Hepatocyte (in vitro differentiated cells): ENCODE measurements at regions not wholly inside any gene's neighbourhood (a gene's known extent, or its start where the extent isn't known, plus 50 kb on each side); places are given as distances from the start of the nearest gene placed in this dataset.

Experiments
- DNase-seq: peaks from one replicate; pipeline ENCODE4 v3.0.0-alpha.2; 2016; ENCODE audit warnings: low spot score
- H2AFZ ChIP-seq: fragments of 200-600 bp; sonication (generic); 2 replicates; pipeline ENCODE4 v1.6.0; 2016; ENCODE audit warnings: antibody characterized with exemption, mild to moderate bottlenecking
- H3K27ac ChIP-seq: fragments of 200-600 bp; sonication (generic); 2 replicates; pipeline ENCODE4 v1.5.1; 2016; ENCODE audit warnings: mild to moderate bottlenecking
- H3K27me3 ChIP-seq: fragments of 200-600 bp; sonication (generic); 2 replicates; pipeline ENCODE4 v1.6.1; 2016
- H3K36me3 ChIP-seq: fragments of 200-600 bp; sonication (generic); replicated peaks from 2 replicates; pipeline ENCODE4 v1.5.1; 2016; ENCODE audit warnings: low read depth; ENCODE audit not compliant: insufficient read depth
- H3K4me1 ChIP-seq: fragments of 200-600 bp; sonication (generic); 2 replicates; pipeline ENCODE4 v1.5.1; 2016; ENCODE audit warnings: mild to moderate bottlenecking, moderate library complexity; ENCODE audit not compliant: insufficient read depth
- H3K4me2 ChIP-seq: fragments of 200-600 bp; sonication (generic); 2 replicates; pipeline ENCODE4 v1.6.0; 2016
- H3K4me3 ChIP-seq: fragments of 200-600 bp; sonication (generic); 2 replicates; pipeline ENCODE4 v1.5.1; 2016; ENCODE audit warnings: mild to moderate bottlenecking
- H3K79me2 ChIP-seq: fragments of 200-600 bp; sonication (generic); 2 replicates; pipeline ENCODE4 v1.6.0; 2017; ENCODE audit warnings: mild to moderate bottlenecking
- H3K9me2 ChIP-seq: fragments of 200-600 bp; sonication (generic); replicated peaks from 2 replicates; pipeline ENCODE4 v1.6.0; 2017; ENCODE audit warnings: mild to moderate bottlenecking; ENCODE audit not compliant: insufficient read depth
- H3K9me3 ChIP-seq: fragments of 200-600 bp; sonication (generic); 2 replicates; pipeline ENCODE4 v1.5.1; 2016; ENCODE audit warnings: low read depth, mild to moderate bottlenecking
- H4K20me1 ChIP-seq: fragments of 200-600 bp; sonication (generic); 2 replicates; pipeline ENCODE4 v1.6.0; 2016; ENCODE audit warnings: mild to moderate bottlenecking; ENCODE audit not compliant: insufficient read depth, poor library complexity, severe bottlenecking
- EZH2 ChIP-seq: fragments of 200-600 bp; sonication (generic); IDR thresholded peaks from 2 replicates; pipeline ENCODE4 v1.6.1; 2016; ENCODE audit warnings: antibody characterized with exemption, mild to moderate bottlenecking, borderline replicate concordance
- EZH2phosphoT487 ChIP-seq: fragments of 200-600 bp; sonication (generic); IDR thresholded peaks from one replicate; pipeline ENCODE4 v1.6.1; 2018; ENCODE audit warnings: antibody characterized with exemption, mild to moderate bottlenecking, low read depth, moderate library complexity; ENCODE audit not compliant: unreplicated experiment, severe bottlenecking
- WGBS: methylation state at CpG from one replicate; pipeline ENCODE4 v1.1.6; 2016; ENCODE audit warnings: low lambda C conversion rate; ENCODE audit errors: missing lambda C conversion rate; 5-methylcytosine and 5-hydroxymethylcytosine counted together
- TF ChIP-seq, protein P1 (sequence below): fragments of 200-600 bp; sonication (generic); IDR thresholded peaks from 2 replicates; pipeline ENCODE4 v1.5.1; 2016; ENCODE audit warnings: antibody characterized with exemption, mild to moderate bottlenecking; ENCODE audit not compliant: poor library complexity

- H3K4me2 ChIP-seq, result no peak overlapping the region
- H3K27ac ChIP-seq, result no peak overlapping the region
- no peaks in the 10 kb centered on the region for H3K79me2 ChIP-seq
- DNase-seq, result no peak
- H2AFZ ChIP-seq, result no peak overlapping the region
- H3K36me3 ChIP-seq, result no peaks in the 10 kb centered on the region
- no peaks in the 10 kb centered on the region for H3K27me3 ChIP-seq
- TF ChIP-seq EZH2phosphoT487 (no peak), EZH2 (no peak)
- TF ChIP-seq, protein P1, sequence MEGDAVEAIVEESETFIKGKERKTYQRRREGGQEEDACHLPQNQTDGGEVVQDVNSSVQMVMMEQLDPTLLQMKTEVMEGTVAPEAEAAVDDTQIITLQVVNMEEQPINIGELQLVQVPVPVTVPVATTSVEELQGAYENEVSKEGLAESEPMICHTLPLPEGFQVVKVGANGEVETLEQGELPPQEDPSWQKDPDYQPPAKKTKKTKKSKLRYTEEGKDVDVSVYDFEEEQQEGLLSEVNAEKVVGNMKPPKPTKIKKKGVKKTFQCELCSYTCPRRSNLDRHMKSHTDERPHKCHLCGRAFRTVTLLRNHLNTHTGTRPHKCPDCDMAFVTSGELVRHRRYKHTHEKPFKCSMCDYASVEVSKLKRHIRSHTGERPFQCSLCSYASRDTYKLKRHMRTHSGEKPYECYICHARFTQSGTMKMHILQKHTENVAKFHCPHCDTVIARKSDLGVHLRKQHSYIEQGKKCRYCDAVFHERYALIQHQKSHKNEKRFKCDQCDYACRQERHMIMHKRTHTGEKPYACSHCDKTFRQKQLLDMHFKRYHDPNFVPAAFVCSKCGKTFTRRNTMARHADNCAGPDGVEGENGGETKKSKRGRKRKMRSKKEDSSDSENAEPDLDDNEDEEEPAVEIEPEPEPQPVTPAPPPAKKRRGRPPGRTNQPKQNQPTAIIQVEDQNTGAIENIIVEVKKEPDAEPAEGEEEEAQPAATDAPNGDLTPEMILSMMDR, result no peak
- no peaks in the 10 kb centered on the region for H4K20me1 ChIP-seq
- no peaks in the 10 kb centered on the region for H3K9me3 ChIP-seq
- WGBS, result 98% methylated on average over 3 of the region's 3 CpGs
- H3K9me2 ChIP-seq, result no peaks in the 10 kb centered on the region
- H3K4me3 ChIP-seq, result no peak overlapping the region
- H3K4me1 ChIP-seq, result peaks cover 11% of the 10 kb centered on the region
Measured at GRCh38 chr6:109238396-109238795, 143.1 kb downstream of the CEP57L1 start.

DNA sequence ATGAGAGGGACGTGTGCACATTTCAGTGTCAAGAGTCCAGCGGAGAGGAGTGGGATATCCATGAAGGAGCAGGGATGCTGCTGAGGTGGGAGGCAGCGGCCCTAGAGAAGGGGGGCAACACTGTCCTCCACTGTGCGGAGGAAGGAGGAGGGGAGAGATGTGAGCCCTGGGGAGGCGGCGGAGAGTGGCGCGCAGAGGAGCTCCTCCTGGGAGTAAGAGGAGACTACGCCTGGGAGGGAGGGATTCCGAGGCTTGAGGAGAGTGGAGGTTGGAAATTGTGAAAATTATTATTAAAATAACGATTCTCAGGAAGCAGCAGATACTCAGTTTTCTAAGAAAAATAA, 142.7 kb downstream of the CEP57L1 start:
- H2AFZ ChIP-seq, result no peak overlapping the region

DNA sequence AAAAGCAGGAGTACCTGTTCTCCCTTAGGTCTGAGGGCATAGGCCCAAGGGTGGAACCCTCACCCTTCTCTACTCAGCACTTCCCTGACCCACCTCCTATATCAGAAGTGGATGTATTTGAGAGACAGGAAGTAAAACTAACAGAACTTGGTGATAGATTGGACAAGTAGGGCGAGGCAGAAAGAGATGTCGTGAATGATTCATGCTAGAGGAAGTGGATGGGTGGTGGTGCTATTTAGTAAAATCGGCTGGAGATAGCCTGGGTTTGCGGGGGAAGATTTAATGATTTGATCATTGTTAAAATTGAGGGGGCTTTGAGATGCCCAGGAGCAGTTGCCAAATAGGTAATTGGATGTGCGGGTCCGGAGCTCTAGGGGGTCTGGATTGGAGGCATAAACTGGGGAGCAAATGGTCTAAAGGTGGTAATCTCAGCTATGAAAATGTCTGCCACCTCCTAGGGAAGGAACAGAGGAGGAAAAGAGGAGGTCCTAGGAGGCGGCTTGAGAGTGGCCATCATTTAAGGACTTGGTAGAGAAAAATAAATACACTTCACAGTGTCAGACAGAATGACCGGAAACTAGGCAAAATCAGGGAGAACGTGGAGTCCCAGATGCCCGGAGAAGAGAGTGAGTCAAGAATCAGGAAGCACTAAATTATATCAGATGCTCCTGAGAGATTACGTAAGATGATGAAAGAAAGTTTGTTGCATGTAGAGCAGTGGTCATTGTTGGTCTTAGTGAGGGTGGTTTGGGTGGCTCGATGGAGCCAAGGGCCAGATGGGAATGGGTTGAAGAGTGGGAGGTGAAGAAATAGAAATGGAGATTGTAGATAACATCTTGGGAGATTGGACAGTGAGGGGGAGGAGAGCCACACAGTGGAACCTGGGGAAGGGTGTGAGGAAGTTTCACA, 142.0 kb downstream of the CEP57L1 start:
- no peaks in the 10 kb centered on the region for H3K27me3 ChIP-seq
- WGBS, result 91% methylated on average over 12 of the region's 12 CpGs
- no peak for DNase-seq
- H4K20me1 ChIP-seq, result no peaks in the 10 kb centered on the region
- H3K9me3 ChIP-seq, result no peaks in the 10 kb centered on the region
- peaks cover 11% of the 10 kb centered on the region for H3K4me1 ChIP-seq
- H3K9me2 ChIP-seq, result no peaks in the 10 kb centered on the region
- no peak overlapping the region for H3K4me3 ChIP-seq
- H2AFZ ChIP-seq, result no peak overlapping the region
- H3K27ac ChIP-seq, result no peak overlapping the region
- no peaks in the 10 kb centered on the region for H3K79me2 ChIP-seq
- no peaks in the 10 kb centered on the region for H3K36me3 ChIP-seq
- TF ChIP-seq, protein P1, result no peak
- TF ChIP-seq EZH2phosphoT487 (no peak), EZH2 (no peak)
- no peak overlapping the region for H3K4me2 ChIP-seq

More for the DNA sequence above, 142.7 kb downstream of the CEP57L1 start:
- WGBS, result 91% methylated on average over 11 of the region's 11 CpGs
- Histone ChIP-seq H4K20me1 (no peaks in the 10 kb centered on the region), H3K4me1 (peaks cover 11% of the 10 kb centered on the region), H3K27me3 (no peaks in the 10 kb centered on the region), H3K4me2 (no peak overlapping the region), H3K4me3 (no peak overlapping the region), H3K36me3 (no peaks in the 10 kb centered on the region), H3K27ac (no peak overlapping the region), H3K9me3 (no peaks in the 10 kb centered on the region), H3K79me2 (no peaks in the 10 kb centered on the region), H3K9me2 (no peaks in the 10 kb centered on the region)
- DNase-seq, result no peak
- TF ChIP-seq EZH2phosphoT487 (no peak), EZH2 (no peak)
- TF ChIP-seq, protein P1, result no peak
